Body of pancreas (tissue), 4 donors: ENCODE measurements at regions not wholly inside any gene's neighbourhood (a gene's known extent, or its start where the extent isn't known, plus 50 kb on each side); places are given as distances from the start of the nearest gene placed in this dataset.
"Not testable (repeated sequence)": the region's sequence is repeated elsewhere in the genome, so short reads cannot be mapped to it uniquely, and the experiment has no call there.

Source experiments
- CTCF ChIP-seq, 7 experiments: fragments of 450-650 bp in 4 of 7; fragments of 200-600 bp in 3 of 7; sonication (generic) in 3 of 7; IDR thresholded peaks; one replicate each; pipeline ENCODE4 v1.5.1; 2016 to 2019; ENCODE audit warnings: antibody characterized with exemption in 7 of 7
- POLR2A ChIP-seq, 3 donors: fragments of 450-650 bp; IDR thresholded peaks; one replicate each; pipeline ENCODE4 v1.6.1; 2016; ENCODE audit warnings: antibody characterized with exemption in 3 of 3, mild to moderate bottlenecking in 2 of 3

- not testable (repeated sequence) for TF ChIP-seq POLR2A, CTCF (IDR thresholded peaks at IDR 0.05)
Measured at GRCh38 chr5:126127371-126127770, 295.8 kb upstream of the GRAMD2B start.
